Spleen (tissue), 7 donors: ENCODE measurements at regions not wholly inside any gene's neighbourhood (a gene's known extent, or its start where the extent isn't known, plus 50 kb on each side); places are given as distances from the start of the nearest gene placed in this dataset.

Experiments
- CTCF ChIP-seq, 11 experiments: fragments of 200-600 bp in 7 of 11; fragments of 450-650 bp in 4 of 11; sonication (generic) in 4 of 11; IDR thresholded peaks in 8 of 11; conservative IDR thresholded peaks in 3 of 11; 1 replicate in 7 of 11; 2 replicates in 4 of 11; pipeline versions ENCODE4 v1.4.0 to v1.8.0; 2016 to 2021; ENCODE audit warnings: antibody characterized with exemption in 11 of 11, inconsistent platforms in 4 of 11, mild to moderate bottlenecking in 1 of 11
- POLR2A ChIP-seq, 3 donors: fragments of 450-650 bp; IDR thresholded peaks; one replicate each; pipeline ENCODE4 v1.5.1; 2017; ENCODE audit warnings: antibody characterized with exemption in 3 of 3, mild to moderate bottlenecking in 1 of 3
- POLR2AphosphoS5 ChIP-seq, 3 donors: sonication (generic); formaldehyde crosslinking; IDR thresholded peaks; one replicate each; pipeline ENCODE4 v1.5.1; 2017; ENCODE audit warnings: antibody characterized with exemption in 3 of 3
- donor health status: DM: no; HTN: no; CAD: no; lungs with moderate emphysema.
- donor health status: DM: no; HTN: no; CAD: no.
- donor health status: DM: no; HTN: no; CAD: no.

GRCh38 chr6:139862311-139862710 is 487.9 kb upstream of the CITED2 start:
- TF ChIP-seq CTCF (IDR thresholded peaks at IDR 0.05 in 8 of 11, conservative IDR thresholded peaks at IDR 0.05 in 3 of 11) (no peak), POLR2A (IDR thresholded peaks at IDR 0.05) (no peak), POLR2AphosphoS5 (IDR thresholded peaks at IDR 0.05) (no peak)
